H1 (cell line): ENCODE measurements at regions not wholly inside any gene's neighbourhood (a gene's known extent, or its start where the extent isn't known, plus 50 kb on each side); places are given as distances from the start of the nearest gene placed in this dataset.

ENCODE experiments used
- CTCF ChIA-PET: fragments of 300-600 bp; sonication (Branson Sonifier 250); formaldehyde crosslinking; loops from one replicate; lab custom pipeline; 2021; ENCODE audit not compliant: partially characterized antibody; lab: Charles Lee
- POLR2A ChIA-PET: fragments of 300-600 bp; sonication (Branson Sonifier 250); formaldehyde crosslinking; loops from one replicate; lab custom pipeline; 2021; ENCODE audit warnings: inconsistent platforms; ENCODE audit not compliant: partially characterized antibody; lab: Charles Lee
- DNase-seq, 2 experiments: peaks; one replicate each; pipeline versions ENCODE4 v3.0.0 to v3.0.0-alpha.2; 2010 to 2022; ENCODE audit warnings: low spot score in 2 of 2, low read depth in 1 of 2, mixed read lengths in 1 of 2
- FAIRE-seq: peaks from 2 replicates; lab custom pipeline; 2011; peaks lifted over from hg19 to GRCh38; lab: Jason Lieb, UNC
- H2AFZ ChIP-seq: 2 replicates; pipeline ENCODE4 v1.8.1; 2012; ENCODE audit warnings: low read length, inconsistent platforms
- H2AK5ac ChIP-seq: 2 replicates; pipeline ENCODE4 v1.6.1; 2013; ENCODE audit warnings: low read depth, low read length
- H2BK120ac ChIP-seq: replicated peaks from 2 replicates; pipeline ENCODE3; 2013; ENCODE audit warnings: low read depth, low read length, inconsistent platforms
- H2BK12ac ChIP-seq: 2 replicates; pipeline ENCODE4 v1.6.1; 2013; ENCODE audit warnings: low read depth, low read length
- H2BK15ac ChIP-seq: 2 replicates; pipeline ENCODE4 v1.6.1; 2013; ENCODE audit warnings: low read length
- H2BK20ac ChIP-seq: 2 replicates; pipeline ENCODE4 v1.6.1; 2013; ENCODE audit warnings: low read length
- H2BK5ac ChIP-seq: 2 replicates; pipeline ENCODE4 v1.6.1; 2013; ENCODE audit warnings: low read depth, low read length
- H3K14ac ChIP-seq: 2 replicates; pipeline ENCODE4 v1.6.1; 2013; ENCODE audit warnings: inconsistent platforms; ENCODE audit not compliant: insufficient read length
- H3K18ac ChIP-seq: 2 replicates; pipeline ENCODE4 v1.6.1; 2013; ENCODE audit warnings: low read length; ENCODE audit errors: extremely low read depth
- H3K23ac ChIP-seq: 2 replicates; pipeline ENCODE4 v1.6.1; 2013; ENCODE audit warnings: inconsistent platforms; ENCODE audit not compliant: insufficient read length
- H3K23me2 ChIP-seq: 2 replicates; pipeline ENCODE4 v1.6.1; 2013; ENCODE audit warnings: low read depth, low read length
- H3K27ac ChIP-seq: 2 replicates; pipeline ENCODE4 v1.6.1; 2011; ENCODE audit warnings: low read depth, low read length, inconsistent platforms
- H3K27me3 ChIP-seq, 4 experiments: replicated peaks in 1 of 4; 1 replicate in 1 of 4; 2 replicates in 3 of 4; pipeline versions ENCODE4 v1.6.1 to v1.8.1; 2011 to 2013; ENCODE audit warnings: low read length in 3 of 4, mild to moderate bottlenecking in 3 of 4, inconsistent platforms in 2 of 4, mixed read lengths in 2 of 4, moderate library complexity in 1 of 4; ENCODE audit not compliant: control insufficient read depth in 3 of 4, insufficient read depth in 3 of 4; ENCODE audit errors: extremely low read depth in 1 of 4
- H3K36me3 ChIP-seq, 4 experiments: 2 replicates each; pipeline versions ENCODE4 v1.6.1 to v1.8.1; 2011 to 2013; ENCODE audit warnings: mild to moderate bottlenecking in 4 of 4, low read length in 3 of 4, moderate library complexity in 2 of 4, control low read depth in 1 of 4, inconsistent platforms in 1 of 4; ENCODE audit not compliant: insufficient read depth in 4 of 4, control insufficient read depth in 2 of 4
- H3K4ac ChIP-seq: replicated peaks from 2 replicates; pipeline ENCODE3; 2013; ENCODE audit warnings: low read length, low read depth, mixed read lengths, inconsistent platforms; ENCODE audit not compliant: insufficient read length
- H3K4me1 ChIP-seq, 4 experiments: replicated peaks in 1 of 4; 1 replicate in 1 of 4; 2 replicates in 3 of 4; pipeline versions ENCODE4 v1.6.1 to v1.8.1; 2011 to 2013; ENCODE audit warnings: low read length in 3 of 4, inconsistent platforms in 2 of 4, mixed read lengths in 1 of 4; ENCODE audit not compliant: insufficient read depth in 4 of 4, control insufficient read depth in 3 of 4
- H3K4me2 ChIP-seq, 2 experiments: 2 replicates each; pipeline versions ENCODE4 v1.6.1 to v1.8.1; 2011 to 2013; ENCODE audit warnings: low read depth in 2 of 2, low read length in 2 of 2, control low read depth in 1 of 2, inconsistent platforms in 1 of 2, mild to moderate bottlenecking in 1 of 2; ENCODE audit not compliant: insufficient read depth in 1 of 2
- H3K4me3 ChIP-seq, 4 experiments: fragments of 200-600, 300-600 bp in 1 of 4; sonication (generic), shearing (Covaris generic), sonication (Bioruptor Twin) in 1 of 4; 2 replicates each; pipeline versions ENCODE4 v1.5.1 to v1.8.1; 2011 to 2016; ENCODE audit warnings: low read length in 4 of 4, low read depth in 3 of 4, control low read depth in 2 of 4, inconsistent platforms in 2 of 4, mild to moderate bottlenecking in 2 of 4, mixed read lengths in 1 of 4, moderate library complexity in 1 of 4; ENCODE audit not compliant: insufficient read depth in 2 of 4; ENCODE audit errors: extremely low read depth in 1 of 4
- H3K56ac ChIP-seq: replicated peaks from 2 replicates; pipeline ENCODE3; 2013; ENCODE audit warnings: low read depth, mild to moderate bottlenecking, mixed read lengths, low read length, inconsistent platforms; ENCODE audit not compliant: insufficient read length
- H3K79me1 ChIP-seq: 2 replicates; pipeline ENCODE4 v1.6.1; 2013; ENCODE audit warnings: low read depth, low read length, control low read depth
- H3K79me2 ChIP-seq, 2 experiments: 2 replicates each; pipeline versions ENCODE4 v1.6.1 to v1.8.1; 2012 to 2013; ENCODE audit warnings: low read length in 2 of 2, mild to moderate bottlenecking in 2 of 2, inconsistent platforms in 1 of 2; ENCODE audit not compliant: insufficient read depth in 2 of 2, control insufficient read depth in 1 of 2
- H3K9ac ChIP-seq, 4 experiments: replicated peaks in 1 of 4; 1 replicate in 1 of 4; 2 replicates in 3 of 4; pipeline versions ENCODE4 v1.6.1 to v1.8.1; 2011 to 2013; ENCODE audit warnings: low read depth in 3 of 4, low read length in 3 of 4, control low read depth in 2 of 4, mild to moderate bottlenecking in 2 of 4, moderate library complexity in 2 of 4, inconsistent platforms in 1 of 4; ENCODE audit errors: extremely low read depth in 1 of 4
- H3K9me3 ChIP-seq, 2 experiments: 2 replicates each; pipeline versions ENCODE4 v1.6.1 to v1.8.1; 2012 to 2013; ENCODE audit warnings: mild to moderate bottlenecking in 2 of 2, moderate library complexity in 2 of 2, control low read depth in 1 of 2, inconsistent platforms in 1 of 2, low read depth in 1 of 2, low read length in 1 of 2, mixed read lengths in 1 of 2; ENCODE audit not compliant: insufficient read depth in 2 of 2
- H4K20me1 ChIP-seq, 2 experiments: replicated peaks in 1 of 2; 2 replicates each; pipeline versions ENCODE3 to v1.8.1; 2011 to 2013; ENCODE audit warnings: inconsistent platforms in 2 of 2, low read length in 2 of 2, mild to moderate bottlenecking in 1 of 2; ENCODE audit not compliant: insufficient read depth in 2 of 2, control insufficient read depth in 1 of 2
- H4K5ac ChIP-seq: 2 replicates; pipeline ENCODE4 v1.6.1; 2013; ENCODE audit warnings: low read length, low read depth, mixed read lengths, inconsistent platforms; ENCODE audit not compliant: insufficient read length
- H4K8ac ChIP-seq: 2 replicates; pipeline ENCODE4 v1.8.0; 2013; ENCODE audit warnings: mild to moderate bottlenecking, moderate library complexity, low read length, inconsistent platforms; ENCODE audit not compliant: insufficient read depth; ENCODE audit errors: extremely low read depth
- H4K91ac ChIP-seq: replicated peaks from 2 replicates; pipeline ENCODE3; 2013; ENCODE audit warnings: low read length, mixed read lengths, inconsistent platforms; ENCODE audit not compliant: insufficient read length
- ASH2L ChIP-seq: fragments of 200-600, 300-600 bp; sonication (generic); IDR thresholded peaks from one replicate; pipeline ENCODE4 v1.7.1; 2017; ENCODE audit warnings: low read length
- CBX8 ChIP-seq: fragments of 300-800, 300-1000 bp; sonication (generic); IDR thresholded peaks from 2 replicates; pipeline ENCODE4 v1.7.1; 2016; ENCODE audit warnings: low read depth, low read length, borderline replicate concordance
- CEBPB ChIP-seq: IDR thresholded peaks from 2 replicates; pipeline ENCODE4 v1.6.1; 2012; ENCODE audit warnings: low read depth, low read length
- CHD1 ChIP-seq: IDR thresholded peaks from 2 replicates; pipeline ENCODE4 v1.6.1; 2012; ENCODE audit warnings: low read depth, low read length, improper control_type of control experiment
- CHD2 ChIP-seq: IDR thresholded peaks from 2 replicates; pipeline ENCODE4 v1.6.1; 2012; ENCODE audit warnings: low read length, improper control_type of control experiment
- E2F6 ChIP-seq: IDR thresholded peaks from 2 replicates; pipeline ENCODE4 v1.6.1; 2012; ENCODE audit warnings: inconsistent platforms
- EZH2 ChIP-seq: fragments of 200-600 bp; sonication (generic); IDR thresholded peaks from 2 replicates; pipeline ENCODE4 v1.7.1; 2012; ENCODE audit warnings: low read depth, mild to moderate bottlenecking, moderate library complexity, low read length, inconsistent platforms; ENCODE audit not compliant: severe bottlenecking
- GABPA ChIP-seq: IDR thresholded peaks from 2 replicates; pipeline ENCODE4 v1.6.1; 2011; ENCODE audit warnings: mild to moderate bottlenecking, low read length, moderate library complexity, borderline replicate concordance; ENCODE audit not compliant: insufficient read depth
- HDAC6 ChIP-seq: IDR thresholded peaks from one replicate; pipeline ENCODE4 v1.7.1; 2012; ENCODE audit warnings: low read depth, mild to moderate bottlenecking, inconsistent platforms, low read length, moderate library complexity
- KDM1A ChIP-seq: fragments of 200-600, 300-600 bp; sonication (generic); IDR thresholded peaks from 2 replicates; pipeline ENCODE4 v1.7.1; 2016; ENCODE audit warnings: mild to moderate bottlenecking, low read length, borderline replicate concordance
- RAD21 ChIP-seq, 2 experiments: IDR thresholded peaks in 1 of 2; conservative IDR thresholded peaks in 1 of 2; 2 replicates each; pipeline ENCODE4 v1.6.1; 2011; ENCODE audit warnings: low read depth in 2 of 2, low read length in 2 of 2, improper control_type of control experiment in 1 of 2, inconsistent platforms in 1 of 2, mild to moderate bottlenecking in 1 of 2, moderate library complexity in 1 of 2
- SRF ChIP-seq: IDR thresholded peaks from 2 replicates; pipeline ENCODE4 v1.6.1; 2011; ENCODE audit warnings: mild to moderate bottlenecking, low read depth, low read length, moderate library complexity
- TBP ChIP-seq: IDR thresholded peaks from 2 replicates; pipeline ENCODE4 v1.6.1; 2011; ENCODE audit warnings: low read depth, low read length, improper control_type of control experiment
- TEAD4 ChIP-seq: IDR thresholded peaks from 2 replicates; pipeline ENCODE4 v1.6.1; 2012; ENCODE audit warnings: low read depth, low read length, inconsistent platforms, mixed read lengths
- WGBS, 2 experiments: shearing (Covaris generic) in 1 of 2; methylation state at CpG; one replicate each; pipeline versions ENCODE4 v1.1.6 to v1.1.7; 2013 to 2015; ENCODE audit warnings: low lambda C conversion rate in 2 of 2, mixed read lengths in 2 of 2, inconsistent platforms in 1 of 2, low coverage in 1 of 2, missing lambda C conversion rate in 1 of 2; ENCODE audit not compliant: insufficient replicate concordance in 2 of 2, insufficient coverage in 1 of 2, insufficient read length in 1 of 2; ENCODE audit errors: extremely low coverage in 1 of 2, missing lambda C conversion rate in 1 of 2; 5-methylcytosine and 5-hydroxymethylcytosine counted together

GRCh38 chr3:5731100-5731499, 543.6 kb downstream of the EDEM1 start:
- H4K5ac ChIP-seq = no peak overlapping the region
- H3K79me2 ChIP-seq = no peaks in the 10 kb centered on the region
- H4K91ac ChIP-seq = no peak overlapping the region
- no peak overlapping the region for H3K27ac ChIP-seq
- H2BK120ac ChIP-seq = no peak overlapping the region
- H2AFZ ChIP-seq = no peak overlapping the region
- H2BK15ac ChIP-seq = no peak overlapping the region
- no peak overlapping the region for H3K14ac ChIP-seq
- no peaks in the 10 kb centered on the region for H3K27me3 ChIP-seq
- no peaks in the 10 kb centered on the region for H3K79me1 ChIP-seq
- no peak overlapping the region for H2BK5ac ChIP-seq
- H3K23ac ChIP-seq = no peak overlapping the region
- no peak overlapping the region for H3K9ac ChIP-seq
- no peak overlapping the region for H3K56ac ChIP-seq
- H3K18ac ChIP-seq = no peak overlapping the region
- no peak overlapping the region; the same call in 1 of the 2 replicates for H2BK12ac ChIP-seq
- FAIRE-seq (no peak), DNase-seq (no peak)
- no peaks in the 10 kb centered on the region; a peak in 1 of 4 replicates for H3K9me3 ChIP-seq
- WGBS, 2 experiments = 59% methylated on average over 2 of the region's 2 CpGs; no CpG with 5 or more reads in 1 of the 2 experiments
- ChIA-PET CTCF (interaction anchor here (0.5 to 3.8 kb wide), 22 partner anchors 10 to 940 kb away, joined by 3 to 30 read pairs (median 3); no protein-coding TSS in a partner anchor), POLR2A (no interaction called here)
- H3K4me3 ChIP-seq = no peak overlapping the region
- no peak overlapping the region for H4K8ac ChIP-seq
- no peaks in the 10 kb centered on the region for H3K4me1 ChIP-seq
- no peaks in the 10 kb centered on the region for H4K20me1 ChIP-seq
- H2AK5ac ChIP-seq = no peak overlapping the region
- H3K4ac ChIP-seq = no peak overlapping the region
- no peaks in the 10 kb centered on the region for H3K23me2 ChIP-seq
- no peaks in the 10 kb centered on the region for H3K36me3 ChIP-seq
- H2BK20ac ChIP-seq = no peak overlapping the region
- H3K4me2 ChIP-seq = no peak overlapping the region
- no peak for TF ChIP-seq TEAD4
- no peak for TF ChIP-seq CBX8
- no peak for TF ChIP-seq HDAC6
- no peak for TF ChIP-seq KDM1A
- no peak for TF ChIP-seq E2F6
- TF ChIP-seq CEBPB = no peak
- no peak for TF ChIP-seq ASH2L
- no peak for TF ChIP-seq GABPA
- TF ChIP-seq RAD21 (IDR thresholded peaks at IDR 0.05 in 1 of 2, conservative IDR thresholded peaks at IDR 0.05 in 1 of 2; ENCODE audit: low read depth in 2 of 2, low read length in 2 of 2) = peak; percentile 77 to 79
- TF ChIP-seq EZH2 = no peak
- TF ChIP-seq TBP = no peak
- TF ChIP-seq SRF = no peak
- TF ChIP-seq CHD1 = no peak
- TF ChIP-seq CHD2 = no peak
